C4-2B (cell line): ENCODE measurements at regions not wholly inside any gene's neighbourhood (a gene's known extent, or its start where the extent isn't known, plus 50 kb on each side); places are given as distances from the start of the nearest gene placed in this dataset.

Experiments used
- H3K27ac ChIP-seq: fragments of 450-650 bp; 2 replicates; pipeline ENCODE4 v1.5.1; 2017
- CTCF ChIP-seq: fragments of 450-650 bp; conservative IDR thresholded peaks from 2 replicates; pipeline ENCODE4 v1.5.1; 2017; ENCODE audit warnings: mild to moderate bottlenecking
- ZFX ChIP-seq: fragments of 450-650 bp; IDR thresholded peaks from 2 replicates; pipeline ENCODE4 v1.6.1; 2017

GRCh38 chr4:71206763-71207162 lies 132.1 kb upstream of the SLC4A4 start:
- TF ChIP-seq CTCF: no peak
- no peak overlapping the region for H3K27ac ChIP-seq

- H3K27ac ChIP-seq: no peak overlapping the region
- no peak for TF ChIP-seq ZFX
- no peak for TF ChIP-seq CTCF
These were observed 129.7 kb upstream of the SLC4A4 start for GRCh38 chr4:71209161-71209560.

GRCh38 chr4:71210823-71211222 lies 128.0 kb upstream of the SLC4A4 start:
- H3K27ac ChIP-seq: no peak overlapping the region
- TF ChIP-seq CTCF: no peak
- TF ChIP-seq ZFX: no peak

DNA sequence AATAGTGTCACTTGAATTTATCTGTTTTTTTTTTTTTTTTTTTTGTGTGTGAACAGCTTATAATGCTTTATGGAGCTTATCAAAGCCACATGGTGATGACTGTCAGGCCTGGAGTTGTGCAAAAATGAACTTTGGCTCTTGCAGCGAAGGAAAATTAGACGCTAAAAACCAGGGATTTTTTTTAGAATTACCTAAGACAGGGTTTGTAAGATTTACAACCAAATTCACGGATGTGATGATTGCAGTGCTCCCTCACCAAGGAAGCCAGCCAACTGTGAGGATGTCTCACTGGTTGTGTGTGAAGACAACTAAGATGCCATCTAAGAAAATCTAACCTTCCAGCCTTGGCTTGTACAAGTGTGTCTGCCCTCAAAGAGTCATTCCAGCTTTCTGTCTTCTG lies 127.1 kb upstream of the SLC4A4 start:
- no peak overlapping the region for H3K27ac ChIP-seq
- TF ChIP-seq ZFX (no peak), CTCF (no peak)

DNA sequence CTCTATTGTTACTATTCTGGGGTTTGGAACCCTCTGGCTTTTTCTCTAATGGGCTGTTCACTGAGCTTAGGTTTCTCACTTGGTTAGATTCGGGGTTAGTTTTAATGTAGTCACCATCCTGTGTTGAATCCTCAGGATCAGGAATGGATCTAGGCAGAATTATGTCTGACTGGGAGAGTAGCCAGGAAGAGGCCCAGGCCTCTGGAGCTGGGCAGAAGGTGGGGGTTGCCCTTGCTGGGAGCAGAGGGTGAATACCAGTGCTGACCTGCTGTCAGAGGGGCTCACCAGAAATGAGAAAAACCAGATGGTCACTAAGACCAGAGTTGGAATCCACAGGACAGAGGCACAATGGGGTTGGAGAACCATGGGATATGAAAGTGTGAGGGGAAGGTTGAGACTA lies 126.6 kb upstream of the SLC4A4 start:
- H3K27ac ChIP-seq: no peak overlapping the region

GRCh38 chr4:71214578-71214977 lies 124.2 kb upstream of the SLC4A4 start:
- no peak overlapping the region for H3K27ac ChIP-seq
- TF ChIP-seq CTCF (no peak), ZFX (no peak)

More for the DNA sequence above, 126.6 kb upstream of the SLC4A4 start:
- TF ChIP-seq CTCF (no peak), ZFX (no peak)

- TF ChIP-seq CTCF (no peak), ZFX (no peak)
- no peak overlapping the region for H3K27ac ChIP-seq
These were observed 122.4 kb upstream of the SLC4A4 start for GRCh38 chr4:71216316-71216959.
